Ishikawa (cell line): ENCODE measurements at regions not wholly inside any gene's neighbourhood (a gene's known extent, or its start where the extent isn't known, plus 50 kb on each side); places are given as distances from the start of the nearest gene placed in this dataset.

Source experiments
- CEBPB ChIP-seq: IDR thresholded peaks from 2 replicates; pipeline ENCODE4 v1.6.1; 2012
- CREB1 ChIP-seq: IDR thresholded peaks from 2 replicates; pipeline ENCODE4 v1.6.1; 2012; ENCODE audit warnings: low read depth
- EGR1 ChIP-seq: IDR thresholded peaks from 2 replicates; pipeline ENCODE4 v1.6.1; 2012
- EP300 ChIP-seq: IDR thresholded peaks from 2 replicates; pipeline ENCODE4 v1.6.1; 2012; ENCODE audit warnings: borderline replicate concordance
- FOXM1 ChIP-seq: IDR thresholded peaks from 2 replicates; pipeline ENCODE4 v1.6.1; 2012; ENCODE audit warnings: low read depth, borderline replicate concordance
- NFIC ChIP-seq: IDR thresholded peaks from 2 replicates; pipeline ENCODE4 v1.6.1; 2012
- RAD21 ChIP-seq: IDR thresholded peaks from 2 replicates; pipeline ENCODE4 v1.6.1; 2012; ENCODE audit warnings: low read depth
- TAF1 ChIP-seq: IDR thresholded peaks from 2 replicates; pipeline ENCODE4 v1.6.1; 2012; ENCODE audit warnings: low read depth, mild to moderate bottlenecking
- TCF12 ChIP-seq: IDR thresholded peaks from 2 replicates; pipeline ENCODE4 v1.6.1; 2012; ENCODE audit warnings: low read depth
- TEAD4 ChIP-seq: IDR thresholded peaks from 2 replicates; pipeline ENCODE4 v1.6.1; 2012
- YY1 ChIP-seq: IDR thresholded peaks from 2 replicates; pipeline ENCODE4 v1.6.1; 2012; ENCODE audit warnings: low read depth
- ZBTB7A ChIP-seq: IDR thresholded peaks from 2 replicates; pipeline ENCODE4 v1.6.1; 2012; ENCODE audit warnings: low read depth
- TF ChIP-seq, protein P1 (sequence below): IDR thresholded peaks from 2 replicates; pipeline ENCODE4 v1.6.1; 2012; ENCODE audit warnings: low read depth, mild to moderate bottlenecking
- TF ChIP-seq, protein P2 (sequence below): IDR thresholded peaks from 2 replicates; pipeline ENCODE4 v1.6.1; 2012
- TF ChIP-seq, protein P3 (sequence below): IDR thresholded peaks from 2 replicates; pipeline ENCODE4 v1.6.1; 2012

DNA sequence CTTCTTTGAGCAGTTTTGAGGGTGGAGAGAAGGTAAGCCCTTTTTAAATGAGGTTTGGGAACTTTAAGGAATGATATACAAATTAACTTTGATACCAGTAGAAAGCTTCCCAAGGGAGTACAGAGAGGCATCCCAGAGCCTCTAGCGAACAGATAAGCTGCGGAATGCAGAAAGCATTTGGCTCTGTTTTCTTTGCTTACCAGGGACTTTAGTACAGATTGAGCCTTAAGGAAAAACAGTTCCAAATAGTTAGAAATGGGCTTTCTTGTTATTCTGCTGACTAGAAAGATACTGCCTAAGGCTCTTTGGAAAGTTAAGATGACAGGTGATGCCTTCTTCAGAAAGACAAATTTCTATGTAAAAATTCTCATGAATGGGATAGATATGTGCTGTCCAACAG is 261.7 kb upstream of the FOXN3 start:
- no peak for TF ChIP-seq RAD21
- no peak for TF ChIP-seq ZBTB7A
- TF ChIP-seq, protein P1, sequence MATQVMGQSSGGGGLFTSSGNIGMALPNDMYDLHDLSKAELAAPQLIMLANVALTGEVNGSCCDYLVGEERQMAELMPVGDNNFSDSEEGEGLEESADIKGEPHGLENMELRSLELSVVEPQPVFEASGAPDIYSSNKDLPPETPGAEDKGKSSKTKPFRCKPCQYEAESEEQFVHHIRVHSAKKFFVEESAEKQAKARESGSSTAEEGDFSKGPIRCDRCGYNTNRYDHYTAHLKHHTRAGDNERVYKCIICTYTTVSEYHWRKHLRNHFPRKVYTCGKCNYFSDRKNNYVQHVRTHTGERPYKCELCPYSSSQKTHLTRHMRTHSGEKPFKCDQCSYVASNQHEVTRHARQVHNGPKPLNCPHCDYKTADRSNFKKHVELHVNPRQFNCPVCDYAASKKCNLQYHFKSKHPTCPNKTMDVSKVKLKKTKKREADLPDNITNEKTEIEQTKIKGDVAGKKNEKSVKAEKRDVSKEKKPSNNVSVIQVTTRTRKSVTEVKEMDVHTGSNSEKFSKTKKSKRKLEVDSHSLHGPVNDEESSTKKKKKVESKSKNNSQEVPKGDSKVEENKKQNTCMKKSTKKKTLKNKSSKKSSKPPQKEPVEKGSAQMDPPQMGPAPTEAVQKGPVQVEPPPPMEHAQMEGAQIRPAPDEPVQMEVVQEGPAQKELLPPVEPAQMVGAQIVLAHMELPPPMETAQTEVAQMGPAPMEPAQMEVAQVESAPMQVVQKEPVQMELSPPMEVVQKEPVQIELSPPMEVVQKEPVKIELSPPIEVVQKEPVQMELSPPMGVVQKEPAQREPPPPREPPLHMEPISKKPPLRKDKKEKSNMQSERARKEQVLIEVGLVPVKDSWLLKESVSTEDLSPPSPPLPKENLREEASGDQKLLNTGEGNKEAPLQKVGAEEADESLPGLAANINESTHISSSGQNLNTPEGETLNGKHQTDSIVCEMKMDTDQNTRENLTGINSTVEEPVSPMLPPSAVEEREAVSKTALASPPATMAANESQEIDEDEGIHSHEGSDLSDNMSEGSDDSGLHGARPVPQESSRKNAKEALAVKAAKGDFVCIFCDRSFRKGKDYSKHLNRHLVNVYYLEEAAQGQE = no peak
- TF ChIP-seq, protein P2, sequence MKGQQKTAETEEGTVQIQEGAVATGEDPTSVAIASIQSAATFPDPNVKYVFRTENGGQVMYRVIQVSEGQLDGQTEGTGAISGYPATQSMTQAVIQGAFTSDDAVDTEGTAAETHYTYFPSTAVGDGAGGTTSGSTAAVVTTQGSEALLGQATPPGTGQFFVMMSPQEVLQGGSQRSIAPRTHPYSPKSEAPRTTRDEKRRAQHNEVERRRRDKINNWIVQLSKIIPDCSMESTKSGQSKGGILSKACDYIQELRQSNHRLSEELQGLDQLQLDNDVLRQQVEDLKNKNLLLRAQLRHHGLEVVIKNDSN = no peak
- TF ChIP-seq TEAD4 = no peak
- TF ChIP-seq CREB1 = no peak
- no peak for TF ChIP-seq EP300
- TF ChIP-seq TAF1 = no peak
- no peak for TF ChIP-seq CEBPB
- no peak for TF ChIP-seq FOXM1
- TF ChIP-seq YY1 = no peak
- TF ChIP-seq, protein P3, sequence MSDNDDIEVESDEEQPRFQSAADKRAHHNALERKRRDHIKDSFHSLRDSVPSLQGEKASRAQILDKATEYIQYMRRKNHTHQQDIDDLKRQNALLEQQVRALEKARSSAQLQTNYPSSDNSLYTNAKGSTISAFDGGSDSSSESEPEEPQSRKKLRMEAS = no peak
- no peak for TF ChIP-seq TCF12

DNA sequence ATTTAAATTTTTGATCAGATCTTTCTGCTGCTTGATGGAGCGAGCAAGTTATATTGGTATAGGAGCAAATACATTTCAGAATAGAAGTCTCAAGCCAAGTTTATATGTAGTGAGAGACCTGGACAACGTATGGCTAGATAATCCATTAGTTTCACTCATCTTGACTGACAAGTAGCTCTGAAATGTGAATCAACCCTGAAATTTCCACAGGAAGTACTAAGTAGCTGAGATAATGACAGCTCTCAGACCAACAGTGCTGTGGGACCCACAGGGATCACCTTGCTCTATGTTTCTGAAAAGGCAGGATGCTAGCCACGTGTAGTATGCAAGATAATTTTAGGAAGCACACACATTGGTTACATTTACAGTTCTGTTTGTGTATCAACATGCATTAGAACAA is 258.6 kb upstream of the FOXN3 start:
- TF ChIP-seq, protein P2 = no peak
- TF ChIP-seq TCF12 = no peak
- TF ChIP-seq TAF1 = no peak
- TF ChIP-seq TEAD4 = no peak
- no peak for TF ChIP-seq EGR1
- no peak for TF ChIP-seq ZBTB7A
- TF ChIP-seq CEBPB = no peak

DNA sequence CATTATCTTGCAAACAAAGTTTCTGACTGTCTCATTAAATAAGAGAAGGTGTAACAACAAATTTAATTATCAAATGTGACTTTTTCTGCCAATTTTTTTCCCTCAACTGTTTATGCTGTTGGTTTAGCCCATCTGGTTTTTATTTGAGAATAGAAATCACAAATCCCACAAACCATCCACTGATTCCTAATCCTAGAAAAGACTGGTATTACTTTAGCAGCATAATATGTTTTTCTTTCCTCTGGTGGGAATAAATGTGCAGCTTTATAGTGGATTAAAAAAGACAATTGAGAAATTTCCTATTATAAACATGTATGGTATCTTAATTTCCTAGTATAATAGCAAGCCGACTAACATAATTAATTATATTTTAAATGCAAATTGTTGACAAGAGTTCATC is 257.9 kb upstream of the FOXN3 start:
- TF ChIP-seq, protein P2 = no peak
- TF ChIP-seq CEBPB (no peak), TCF12 (no peak), FOXM1 (no peak), NFIC (no peak), TAF1 (no peak), EGR1 (no peak), YY1 (no peak), ZBTB7A (no peak), EP300 (no peak), RAD21 (no peak), TEAD4 (no peak), CREB1 (no peak)
- TF ChIP-seq, protein P3 = no peak
- TF ChIP-seq, protein P1 = no peak

DNA sequence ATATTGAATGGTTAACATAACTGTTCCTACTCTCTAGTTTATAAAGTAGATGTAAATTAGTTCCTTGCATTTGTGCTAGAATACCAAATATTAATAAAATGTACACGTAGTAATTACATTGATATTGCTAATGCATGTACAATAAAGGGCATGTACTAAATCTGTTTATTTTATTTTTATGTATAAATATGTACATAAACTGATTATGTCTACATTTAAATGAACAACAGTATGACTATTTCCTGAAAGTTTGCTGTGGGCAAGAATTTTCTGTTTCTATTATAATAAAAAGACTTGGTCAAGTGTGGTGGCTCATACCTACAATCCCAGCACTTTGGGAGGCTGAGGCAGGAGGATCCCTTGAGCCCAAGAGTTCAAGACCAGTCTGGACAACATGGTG is 257.2 kb upstream of the FOXN3 start:
- TF ChIP-seq, protein P2 = no peak
- no peak for TF ChIP-seq CREB1
- no peak for TF ChIP-seq TEAD4
- no peak for TF ChIP-seq FOXM1
- TF ChIP-seq NFIC = no peak
- TF ChIP-seq TAF1 = no peak
- no peak for TF ChIP-seq EP300
- no peak for TF ChIP-seq CEBPB
- TF ChIP-seq, protein P3 = no peak
- no peak for TF ChIP-seq RAD21
- TF ChIP-seq, protein P1 = no peak
- TF ChIP-seq YY1 = no peak
- TF ChIP-seq EGR1 = no peak
- TF ChIP-seq TCF12 = no peak
- TF ChIP-seq ZBTB7A = no peak
